H1 (cell line): ENCODE measurements at regions not wholly inside any gene's neighbourhood (a gene's known extent, or its start where the extent isn't known, plus 50 kb on each side); places are given as distances from the start of the nearest gene placed in this dataset.

ENCODE experiments used
- CHD1 ChIP-seq: IDR thresholded peaks from 2 replicates; pipeline ENCODE4 v1.6.1; 2012; ENCODE audit warnings: low read depth, low read length, improper control_type of control experiment
- CTCF ChIP-seq, 3 experiments: IDR thresholded peaks; 1 replicate in 2 of 3; 2 replicates in 1 of 3; pipeline versions ENCODE4 v1.5.1 to v1.6.1; 2011; ENCODE audit warnings: low read length in 3 of 3, mild to moderate bottlenecking in 3 of 3, inconsistent platforms in 2 of 3, low read depth in 1 of 3, moderate library complexity in 1 of 3; ENCODE audit not compliant: insufficient read depth in 1 of 3; ENCODE audit errors: control extremely low read depth in 1 of 3
- FOSL1 ChIP-seq: IDR thresholded peaks from 2 replicates; pipeline ENCODE4 v1.6.1; 2011; ENCODE audit warnings: mild to moderate bottlenecking, low read depth, low read length, moderate library complexity; ENCODE audit not compliant: insufficient read depth
- JUN ChIP-seq: IDR thresholded peaks from 2 replicates; pipeline ENCODE4 v1.6.1; 2011; ENCODE audit warnings: low read depth, mild to moderate bottlenecking, improper control_type of control experiment, low read length
- POLR2AphosphoS5 ChIP-seq: IDR thresholded peaks from 2 replicates; pipeline ENCODE4 v1.6.1; 2011; ENCODE audit warnings: low read depth, low read length
- SRF ChIP-seq: IDR thresholded peaks from 2 replicates; pipeline ENCODE4 v1.6.1; 2011; ENCODE audit warnings: mild to moderate bottlenecking, low read depth, low read length, moderate library complexity
- TBP ChIP-seq: IDR thresholded peaks from 2 replicates; pipeline ENCODE4 v1.6.1; 2011; ENCODE audit warnings: low read depth, low read length, improper control_type of control experiment

GRCh38 chr14:34219661-34220377 lies 242.2 kb downstream of the SPTSSA start (continued):
- TF ChIP-seq CTCF (IDR thresholded peaks at IDR 0.05; ENCODE audit: control extremely low read depth in 1 of 3, insufficient read depth in 1 of 3, low read depth in 1 of 3, low read length in 3 of 3) (no peak), POLR2AphosphoS5 (no peak), CHD1 (no peak), JUN (no peak), SRF (no peak), TBP (no peak), FOSL1 (no peak)
